GM21447 (cell line): ENCODE measurements at regions not wholly inside any gene's neighbourhood (a gene's known extent, or its start where the extent isn't known, plus 50 kb on each side); places are given as distances from the start of the nearest gene placed in this dataset.

Experiments
- ATAC-seq: cut with Tn5 transposase; IDR thresholded peaks from one replicate; pipeline ENCODE4 v1.9.1; 2021; ENCODE audit not compliant: unreplicated experiment

- no peak for ATAC-seq
Observed at GRCh38 chr2:38509947-38510326, 92.8 kb downstream of the HNRNPLL start.

DNA sequence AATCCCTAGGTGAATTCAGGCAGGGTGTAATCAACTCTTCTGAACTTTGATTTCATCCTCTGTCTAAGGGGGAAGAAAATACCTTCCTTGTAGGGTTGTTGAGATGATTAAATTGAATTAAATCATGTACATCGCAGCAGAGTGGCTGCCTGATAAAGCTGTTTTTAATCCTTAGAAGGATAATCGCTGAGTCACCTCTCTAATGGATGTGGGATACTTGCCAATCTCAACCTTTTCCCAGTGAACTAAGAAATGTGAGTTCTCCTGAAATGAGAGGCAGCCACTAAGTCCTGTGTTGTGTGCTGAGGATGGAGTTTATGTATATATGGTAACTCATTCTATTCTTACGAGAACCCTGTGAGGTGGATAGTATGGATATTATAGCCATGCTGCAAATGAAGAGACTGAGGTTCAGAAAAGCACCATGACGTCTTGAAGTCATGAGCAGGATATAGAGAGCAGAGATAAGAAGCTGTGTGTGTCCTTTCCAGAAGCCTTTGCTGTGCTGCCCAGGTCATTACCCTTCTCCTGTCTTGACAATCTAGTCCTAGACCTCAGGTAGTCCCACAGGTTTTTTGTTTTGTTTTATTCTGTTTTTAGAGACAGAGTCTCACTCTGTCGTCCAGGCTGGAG is 93.3 kb downstream of the HNRNPLL start:
- ATAC-seq: no peak

DNA sequence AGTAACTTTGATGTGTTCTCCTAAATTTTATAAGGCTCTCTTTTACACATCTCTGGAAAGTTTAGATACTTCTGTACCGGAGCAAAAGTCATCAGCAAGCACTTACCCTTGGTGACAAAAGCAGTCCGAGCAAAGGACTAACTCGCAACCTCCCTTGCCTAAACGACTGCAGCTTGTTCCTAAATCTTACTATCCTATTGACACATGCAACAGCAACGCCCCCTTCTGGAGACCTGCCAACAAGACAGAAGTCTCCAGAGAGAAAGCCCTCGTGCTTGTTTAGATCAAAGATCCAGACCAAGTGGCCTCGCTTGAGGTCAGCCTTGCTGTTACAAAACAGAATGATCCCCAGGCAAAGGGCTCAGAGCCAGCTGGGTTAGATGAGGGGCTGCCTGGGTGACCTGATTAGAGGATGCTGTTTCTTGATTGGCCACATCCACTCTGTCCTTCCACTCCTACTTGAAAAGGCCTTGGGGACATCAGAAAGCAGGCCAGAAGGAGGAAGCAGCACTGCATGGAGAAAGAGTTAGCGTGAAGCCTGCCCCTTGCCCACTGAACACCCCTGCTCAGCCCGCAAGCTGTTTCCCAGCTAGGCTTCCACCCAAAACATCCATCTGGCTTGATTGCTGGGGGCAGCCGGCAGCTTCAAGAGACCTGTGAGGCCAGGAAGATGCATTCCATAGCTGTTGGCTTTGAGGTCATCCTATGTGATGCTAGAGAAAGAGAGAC is 94.3 kb downstream of the HNRNPLL start:
- ATAC-seq: peak; percentile 80

DNA sequence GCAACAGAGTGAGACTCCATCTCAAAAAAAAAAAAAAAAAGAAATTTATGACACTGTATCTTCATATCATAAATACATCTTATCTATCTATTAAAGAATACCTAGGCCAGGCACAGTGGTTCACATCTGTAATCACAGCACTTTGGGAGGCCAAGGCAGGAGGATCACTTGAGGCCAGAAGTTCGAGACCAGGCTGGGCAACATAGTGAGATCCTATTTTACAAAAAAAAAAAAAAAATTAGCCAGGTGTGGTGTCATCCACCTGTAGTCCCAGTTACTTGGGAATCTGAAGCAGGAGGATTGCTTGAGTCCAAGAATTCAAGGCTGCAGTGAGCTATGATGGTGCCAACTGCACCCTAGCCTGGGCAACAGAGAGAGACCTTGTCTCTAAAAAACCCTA is 95.0 kb downstream of the HNRNPLL start:
- ATAC-seq: no peak

- no peak for ATAC-seq
Observed at GRCh38 chr2:38505779-38506178, 96.9 kb downstream of the HNRNPLL start.

DNA sequence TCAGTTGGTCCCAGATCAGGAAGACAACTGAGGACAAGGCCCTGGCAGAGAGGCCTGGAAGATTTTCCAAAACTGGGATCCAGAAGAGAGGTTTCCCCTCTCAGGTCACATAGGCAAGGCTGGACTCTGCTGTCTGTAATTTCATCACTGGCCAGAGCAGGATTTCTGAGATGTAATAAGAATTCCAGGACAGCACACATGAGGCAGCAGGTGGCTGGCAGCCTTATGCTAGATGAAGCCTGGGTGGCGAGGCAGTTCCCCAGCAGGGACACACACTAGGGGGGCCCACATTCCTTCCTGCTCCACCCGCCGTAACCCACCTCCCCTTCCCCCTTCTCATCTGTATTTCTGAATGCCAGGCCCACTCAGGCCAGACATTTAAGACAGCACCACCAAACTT is 98.6 kb downstream of the HNRNPLL start:
- no peak for ATAC-seq

DNA sequence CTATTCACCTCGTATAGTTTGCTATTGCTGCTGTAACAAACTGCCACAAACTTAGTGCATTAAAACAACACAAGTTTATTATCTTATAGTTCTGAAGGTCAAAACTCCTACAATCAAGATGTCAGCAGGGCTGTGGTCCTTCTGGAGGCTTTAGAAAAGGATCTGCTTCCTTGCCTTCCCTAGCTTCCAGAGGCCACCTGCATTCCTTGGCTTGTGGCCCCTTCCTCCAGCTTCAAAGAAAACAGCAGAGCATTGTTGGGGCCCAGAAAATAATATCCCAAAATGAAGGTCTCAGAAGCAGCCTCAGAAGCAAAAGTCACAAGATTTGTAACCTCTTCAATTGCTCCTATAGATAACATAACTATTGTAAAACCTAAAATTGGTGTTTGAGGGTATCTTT is 100.6 kb downstream of the HNRNPLL start:
- ATAC-seq: no peak

DNA sequence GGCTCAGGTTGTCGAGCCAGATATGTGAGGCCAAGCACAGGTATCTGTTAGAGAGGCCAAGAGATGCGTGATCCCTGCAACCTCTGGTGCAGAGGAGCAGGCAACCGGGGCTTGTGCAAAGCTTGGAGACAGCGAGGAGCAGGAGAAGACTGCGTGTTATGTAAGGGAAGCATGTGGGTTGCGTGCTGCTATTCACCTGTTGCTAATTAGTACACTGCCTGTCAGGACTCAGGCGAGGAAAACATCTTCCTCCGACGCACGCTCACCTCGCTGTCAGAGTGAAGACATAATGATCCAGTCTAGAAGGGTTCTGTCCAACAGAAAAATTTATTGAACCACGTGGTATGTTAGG is 102.5 kb downstream of the HNRNPLL start:
- no peak for ATAC-seq

DNA sequence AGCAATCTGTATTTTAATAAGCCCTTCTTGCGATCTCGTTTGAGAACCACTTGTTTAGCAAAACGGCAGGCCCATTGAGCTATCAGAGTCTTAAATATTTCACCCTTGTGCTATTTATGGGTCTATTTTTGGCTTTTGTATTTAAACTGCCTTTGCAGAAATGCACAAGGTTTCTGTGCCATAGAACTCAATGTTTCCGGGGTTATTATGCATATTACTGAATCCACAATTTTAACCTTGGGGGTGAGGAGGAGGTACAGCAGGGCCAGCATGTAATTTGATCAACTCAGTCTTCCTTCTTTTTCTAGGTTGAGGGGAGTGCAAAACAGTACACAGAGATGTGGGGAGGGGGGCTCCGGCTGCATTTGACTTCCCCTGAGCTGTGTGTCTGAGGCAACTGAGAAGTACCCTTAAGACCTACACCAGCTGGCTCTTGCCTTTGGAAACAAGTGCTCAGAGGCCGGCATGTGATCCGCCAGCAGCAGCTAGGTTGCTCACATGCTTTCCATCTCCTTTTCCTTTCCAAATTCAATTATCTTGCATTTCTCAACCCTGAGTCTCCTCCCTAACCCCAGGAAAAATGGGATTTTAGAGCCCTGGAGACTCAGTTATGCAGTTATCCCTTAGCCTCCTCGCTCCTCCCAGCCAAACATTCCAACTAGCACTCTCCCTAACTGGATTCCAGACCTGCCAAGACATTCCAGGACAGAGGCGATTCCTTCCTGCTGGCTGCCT is 103.0 kb downstream of the HNRNPLL start:
- ATAC-seq: no peak

DNA sequence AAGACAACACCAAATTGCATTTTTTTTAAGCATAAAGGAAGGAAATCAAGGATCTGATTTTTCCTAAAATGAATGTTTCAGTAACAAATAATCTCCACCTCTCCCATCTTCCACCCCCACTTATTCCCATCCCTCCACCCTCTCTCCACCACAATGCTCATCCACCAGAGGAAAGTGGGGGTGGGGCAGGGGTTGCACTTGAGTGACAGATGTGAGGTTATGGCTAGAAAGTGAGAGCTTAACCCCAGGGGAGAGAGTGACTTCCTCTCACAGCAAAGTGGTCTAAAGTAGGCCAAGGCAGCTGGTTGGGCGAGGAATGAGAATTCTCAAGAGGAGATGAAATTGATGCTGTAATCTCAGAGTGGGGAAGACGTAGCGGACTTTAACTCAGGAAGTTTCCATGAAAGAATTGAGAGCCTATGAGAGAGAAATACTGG is 104.7 kb downstream of the HNRNPLL start:
- peak; percentile 69 for ATAC-seq

GRCh38 chr2:38497670-38498037 is 105.1 kb downstream of the HNRNPLL start:
- ATAC-seq: no peak

- no peak for ATAC-seq
Observed at GRCh38 chr2:38496927-38497669, 105.6 kb downstream of the HNRNPLL start.

GRCh38 chr2:38495880-38496279 is 106.8 kb downstream of the HNRNPLL start:
- ATAC-seq: no peak

- ATAC-seq: no peak
Observed at GRCh38 chr2:38494394-38494793, 108.3 kb downstream of the HNRNPLL start.

GRCh38 chr2:38492042-38492615 is 110.6 kb downstream of the HNRNPLL start:
- ATAC-seq: no peak

GRCh38 chr2:38491436-38491835 is 111.3 kb downstream of the HNRNPLL start:
- ATAC-seq: no peak

DNA sequence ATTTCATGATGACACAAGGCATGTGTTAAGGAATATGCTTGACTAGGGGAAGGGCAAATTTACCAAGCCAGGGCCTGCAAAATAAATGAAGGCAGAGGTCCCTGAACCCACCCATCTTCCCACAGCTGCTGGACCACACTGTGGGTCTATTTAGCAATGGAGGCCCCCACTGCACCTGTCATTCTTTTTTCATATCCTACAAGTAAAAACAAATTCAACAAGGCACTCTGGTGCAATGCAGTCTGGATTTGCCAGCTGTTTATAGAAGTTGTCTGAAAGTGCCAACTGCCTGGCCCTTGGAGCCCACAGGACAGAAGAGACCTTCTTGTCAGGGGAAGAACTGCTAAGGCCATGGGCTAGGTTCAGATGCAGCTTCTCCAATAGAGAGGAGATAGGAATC is 112.8 kb upstream of the ATL2 start:
- no peak for ATAC-seq

DNA sequence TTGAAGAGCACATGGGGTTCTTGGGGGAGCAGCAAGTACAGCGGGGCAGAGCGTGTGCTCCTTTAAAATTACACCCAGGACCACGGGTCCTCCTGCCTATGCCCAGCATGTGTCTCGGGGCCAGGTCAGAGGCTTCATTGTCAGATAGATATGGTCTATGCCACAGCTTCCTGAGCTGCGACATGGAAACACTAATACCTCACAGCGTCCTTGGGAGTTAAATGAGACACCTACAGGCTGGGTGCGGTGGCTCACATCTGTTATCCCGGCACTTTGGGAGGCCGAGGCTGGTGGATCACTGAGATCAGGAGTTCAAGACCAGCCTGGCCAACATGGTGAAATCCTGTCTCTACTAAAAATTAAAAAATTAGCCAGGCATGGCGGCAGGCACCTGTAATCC is 110.8 kb upstream of the ATL2 start:
- ATAC-seq: no peak

DNA sequence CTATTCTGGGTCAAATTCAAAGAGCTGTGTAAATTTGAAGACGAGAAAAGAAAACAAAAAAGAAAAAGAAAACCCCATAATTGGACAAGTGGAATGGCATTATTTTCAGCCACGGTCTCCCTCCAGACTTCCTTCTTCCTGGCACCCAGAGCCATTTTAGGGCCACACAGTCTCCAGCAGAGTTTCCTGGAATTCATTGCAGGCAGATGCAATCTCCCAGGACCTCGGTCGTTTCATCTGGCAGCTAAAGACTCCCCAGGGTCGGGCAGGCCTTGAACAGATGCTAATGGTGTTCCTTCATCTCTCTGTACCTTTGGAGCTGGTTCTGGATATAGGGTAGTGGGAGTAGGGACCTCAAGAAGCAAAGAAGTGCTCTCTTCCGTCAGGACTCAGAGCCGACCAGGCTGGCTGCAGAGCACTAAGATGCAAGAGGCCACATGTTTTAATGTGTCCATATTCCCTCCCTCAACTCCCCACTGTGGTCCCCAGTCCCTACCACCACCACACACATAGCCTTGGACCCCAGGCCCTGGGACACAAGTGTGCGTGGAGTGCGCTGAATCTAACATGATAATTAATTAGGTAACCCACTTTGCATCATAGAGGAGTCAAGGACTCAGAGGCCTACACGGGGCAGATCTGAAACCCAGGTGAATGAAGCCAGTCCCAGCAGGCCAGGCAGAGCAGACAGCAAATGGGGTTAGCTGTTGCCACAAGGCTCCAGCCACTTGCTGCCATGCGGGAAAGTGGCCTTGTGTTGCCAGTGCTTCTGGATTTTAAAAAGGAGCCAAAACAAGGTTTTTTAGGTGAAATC is 109.3 kb upstream of the ATL2 start:
- no peak for ATAC-seq

DNA sequence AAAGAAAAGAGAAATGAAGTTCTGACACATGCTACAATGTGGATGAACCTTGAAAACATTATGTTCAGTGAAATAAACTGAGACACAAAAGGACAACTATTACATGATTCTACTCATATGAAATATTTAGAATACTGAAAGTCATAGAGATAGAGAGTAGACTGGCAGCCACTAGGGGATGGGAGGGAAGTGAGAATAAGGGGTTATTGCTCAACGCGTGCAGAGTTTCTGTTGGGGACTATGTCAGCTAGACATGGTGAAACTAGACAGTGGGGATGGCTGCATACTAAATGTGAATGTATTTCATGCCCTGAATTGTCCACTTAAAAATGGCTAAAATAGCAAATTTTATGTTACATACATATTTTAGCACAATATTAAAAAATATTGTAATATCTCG is 108.7 kb upstream of the ATL2 start:
- no peak for ATAC-seq
